ENCODE measurements at regions not wholly inside any gene's neighbourhood (a gene's known extent, or its start where the extent isn't known, plus 50 kb on each side); places are given as distances from the start of the nearest gene placed in this dataset.
A peak's percentile ranks its signal among the peaks of the same experiment; 100 is the strongest.
"Not testable (repeated sequence)": the region's sequence is repeated elsewhere in the genome, so short reads cannot be mapped to it uniquely, and the experiment has no call there.

GRCh38 chr1:224791362-224791941, 138.0 kb upstream of the DNAH14 start:
- no peak for DNase-seq (ENCODE audit: low spot score)

- DNase-seq (ENCODE audit: low spot score), result no peak
Measured at GRCh38 chr1:224795591-224795990, 133.9 kb upstream of the DNAH14 start.

DNA sequence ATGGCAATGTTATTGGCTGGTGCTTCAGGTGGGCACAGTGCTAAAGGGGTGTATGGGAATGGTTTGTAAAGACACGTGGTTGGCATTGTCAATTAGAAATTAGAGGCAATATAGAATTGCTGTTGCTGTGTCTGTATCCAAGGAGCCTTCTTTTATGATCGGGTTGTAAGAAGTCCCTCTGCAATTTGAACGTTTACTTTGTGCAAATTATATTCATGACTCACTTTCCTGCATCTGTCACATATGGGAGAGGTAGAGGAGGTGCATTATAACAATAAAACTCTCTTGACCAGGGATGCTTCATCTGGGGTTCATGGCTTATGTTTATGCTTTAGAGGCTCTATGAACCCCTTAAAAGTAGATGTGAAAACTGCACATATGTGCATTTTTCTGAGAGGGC, 130.4 kb upstream of the DNAH14 start:
- no peak for DNase-seq (ENCODE audit: low spot score)

- DNase-seq (ENCODE audit: low spot score), result peak; percentile 53
Measured at GRCh38 chr1:224800486-224801119, 128.9 kb upstream of the DNAH14 start.

- DNase-seq (ENCODE audit: low spot score), result no peak
Measured at GRCh38 chr1:224801844-224802490, 127.5 kb upstream of the DNAH14 start.

DNA sequence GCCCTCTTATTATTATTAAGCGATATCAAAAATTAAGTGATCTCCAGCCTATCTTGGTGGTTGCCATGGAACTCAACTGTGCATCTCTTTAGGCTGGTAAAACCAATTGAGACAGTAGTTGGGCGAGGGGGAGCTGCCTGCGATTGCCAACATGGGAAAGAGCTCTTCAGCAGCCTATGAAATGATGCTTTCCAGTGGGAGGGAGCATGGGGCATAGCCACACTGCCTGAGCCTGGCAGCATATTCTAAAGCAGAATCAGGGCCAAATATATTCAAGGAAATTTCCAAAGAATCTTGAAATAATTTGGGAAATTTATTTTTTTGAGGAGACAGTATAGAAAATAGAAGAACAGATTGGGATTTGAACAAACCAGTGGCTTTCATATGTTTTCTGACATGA, 126.9 kb upstream of the DNAH14 start:
- no peak for DNase-seq (ENCODE audit: low spot score)

- no peak for DNase-seq (ENCODE audit: low spot score)
Measured at GRCh38 chr1:224804220-224804619, 125.3 kb upstream of the DNAH14 start.

- DNase-seq (ENCODE audit: low spot score), result no peak
Measured at GRCh38 chr1:224805889-224806288, 123.6 kb upstream of the DNAH14 start.

DNA sequence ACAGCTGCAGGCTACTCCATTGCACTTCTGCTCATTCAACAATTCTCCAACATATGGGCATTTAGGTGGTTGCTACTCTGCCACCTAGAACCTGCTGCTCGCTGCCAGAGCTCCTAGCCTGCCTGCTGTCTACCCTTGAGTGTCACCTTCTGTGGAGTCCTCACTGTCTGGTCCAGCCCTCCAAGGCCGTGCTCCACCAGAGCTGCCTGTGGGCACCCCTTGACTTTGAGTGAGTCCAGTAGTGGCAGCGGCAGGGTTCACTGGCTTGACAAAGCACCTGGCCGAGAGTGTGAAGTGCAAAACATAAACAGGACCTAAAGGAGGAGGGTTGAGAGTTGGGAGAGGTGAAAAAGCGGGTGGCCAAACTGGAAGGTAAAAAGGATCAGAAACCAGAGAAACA, 120.3 kb upstream of the DNAH14 start:
- no peak for DNase-seq (ENCODE audit: low spot score)

DNA sequence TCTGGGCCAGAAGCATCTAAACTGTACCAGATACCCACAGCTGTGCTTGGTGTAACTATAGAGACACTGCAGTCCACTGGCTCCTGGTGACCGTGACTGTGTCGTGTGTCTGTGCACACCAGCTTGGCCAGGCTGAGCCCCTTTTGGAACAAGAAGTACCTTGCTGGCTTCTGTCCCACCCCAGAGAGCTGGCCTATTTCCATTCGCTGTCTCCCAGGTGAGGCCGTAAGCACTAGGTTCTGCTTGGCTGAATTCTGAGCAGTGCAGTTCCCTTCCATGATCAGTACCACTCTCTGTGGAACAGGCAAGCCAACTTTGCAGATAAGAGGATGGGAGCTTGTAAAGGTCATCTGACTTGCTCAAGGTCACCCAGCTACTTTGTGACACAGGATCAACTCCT, 119.9 kb upstream of the DNAH14 start:
- no peak for DNase-seq (ENCODE audit: low spot score)

- no peak for DNase-seq (ENCODE audit: low spot score)
Measured at GRCh38 chr1:224811564-224811963, 117.9 kb upstream of the DNAH14 start.

GRCh38 chr1:224815647-224816046, 113.8 kb upstream of the DNAH14 start:
- no peak for DNase-seq (ENCODE audit: low spot score)

DNA sequence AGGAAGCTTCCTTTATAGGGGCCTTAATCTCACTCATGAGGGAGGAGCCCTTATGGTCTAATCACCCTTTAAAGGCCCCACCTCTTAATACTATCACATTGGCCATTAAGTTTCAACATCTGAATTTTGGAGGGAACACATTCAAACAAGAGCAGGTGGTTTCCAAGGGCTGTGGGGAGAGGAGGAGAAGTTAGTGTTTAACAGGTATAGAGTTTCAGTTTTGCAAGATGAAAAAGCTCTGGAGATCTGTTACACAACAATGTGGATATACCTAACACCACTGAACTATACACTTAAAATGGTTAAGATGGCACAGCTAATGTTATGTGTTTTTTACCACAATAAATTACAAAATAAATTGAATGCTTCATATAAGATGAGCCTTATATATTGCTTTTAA, 113.4 kb upstream of the DNAH14 start:
- DNase-seq (ENCODE audit: low spot score), result no peak

DNA sequence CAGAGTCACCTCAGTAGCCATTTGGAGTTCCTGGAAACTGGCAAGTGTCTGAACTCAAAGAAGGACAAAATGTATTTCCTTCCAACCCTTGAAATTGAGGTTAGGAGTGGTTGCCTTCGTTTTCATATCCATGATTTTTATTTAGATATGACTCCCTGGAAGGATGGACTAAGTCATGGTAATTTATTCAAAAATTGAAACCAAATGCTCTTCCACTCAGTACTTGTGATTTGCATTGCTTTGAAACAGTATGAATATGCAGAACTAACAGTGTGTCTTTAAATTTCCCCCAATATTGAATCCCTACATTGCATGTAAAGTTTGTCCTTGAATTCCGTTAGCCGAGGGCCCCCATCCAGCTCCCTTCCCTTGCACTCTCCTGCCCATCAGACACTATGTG, 112.1 kb upstream of the DNAH14 start:
- no peak for DNase-seq (ENCODE audit: low spot score)

- DNase-seq (ENCODE audit: low spot score), result no peak
Measured at GRCh38 chr1:224819861-224820260, 109.6 kb upstream of the DNAH14 start.

- no peak for DNase-seq (ENCODE audit: low spot score)
Measured at GRCh38 chr1:224820341-224820740, 109.1 kb upstream of the DNAH14 start.

DNA sequence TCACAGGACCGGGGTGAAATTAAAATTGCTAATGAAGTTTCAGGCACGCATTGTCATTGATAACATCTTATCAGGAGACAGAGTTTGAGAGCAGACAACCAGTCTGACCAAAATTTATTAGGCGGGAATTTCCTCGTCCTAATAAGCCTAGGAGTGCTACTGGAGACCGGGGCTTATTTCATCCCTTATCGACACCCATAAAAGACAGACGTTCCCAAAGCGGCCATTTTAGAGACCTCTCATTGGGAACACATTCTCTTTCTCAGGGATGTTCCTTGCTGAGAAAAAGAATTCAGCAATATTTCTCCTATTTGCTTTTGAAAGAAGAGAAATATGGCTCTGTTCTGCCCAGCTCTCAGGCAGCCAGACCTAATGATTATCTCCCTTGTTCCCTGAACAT, 107.7 kb upstream of the DNAH14 start:
- not testable (repeated sequence) for DNase-seq (ENCODE audit: low spot score)

GRCh38 chr1:224825525-224826000, 103.9 kb upstream of the DNAH14 start:
- DNase-seq (ENCODE audit: low spot score), result no peak

DNA sequence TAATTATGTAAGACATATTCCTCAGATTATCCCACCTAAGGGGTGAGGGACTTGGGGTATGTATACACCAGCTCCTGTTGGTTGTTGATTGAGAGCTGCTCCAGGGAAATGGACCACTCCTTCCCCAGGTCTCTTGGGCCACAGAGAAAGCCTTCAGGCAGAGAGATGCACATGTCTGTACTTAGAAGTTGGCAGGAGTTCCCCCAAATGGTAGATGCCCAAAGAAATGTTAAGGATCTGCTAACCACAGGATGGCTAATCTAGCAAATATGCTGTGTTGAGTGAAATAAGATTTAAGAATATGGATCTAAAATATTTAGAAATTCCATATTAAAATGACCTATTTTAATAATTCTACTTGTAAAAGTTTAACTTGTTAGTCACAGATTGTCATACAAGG, 100.8 kb upstream of the DNAH14 start:
- DNase-seq (ENCODE audit: low spot score), result no peak

DNA sequence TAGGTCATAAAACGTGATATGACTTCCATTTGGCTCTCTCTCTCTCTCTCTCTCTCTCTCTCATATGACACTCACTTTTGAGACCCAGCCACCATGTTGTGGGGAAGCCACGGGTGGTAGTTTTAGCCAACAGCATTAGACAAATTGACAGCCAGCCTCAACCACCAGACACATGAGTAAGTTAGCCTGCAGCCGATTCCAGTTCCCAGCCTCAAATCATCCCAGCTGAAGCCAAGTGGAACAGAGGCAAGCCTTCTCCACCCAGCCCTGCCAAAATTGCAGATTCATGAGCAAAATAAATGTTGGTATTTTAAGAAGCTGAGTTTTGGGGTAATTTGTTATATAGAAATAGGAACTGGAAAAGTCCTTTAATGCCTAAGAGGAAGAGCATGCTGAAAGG, 98.0 kb upstream of the DNAH14 start:
- DNase-seq (ENCODE audit: low spot score), result no peak

- DNase-seq (ENCODE audit: low spot score), result not testable (repeated sequence)
Measured at GRCh38 chr1:224839648-224840300, 89.7 kb upstream of the DNAH14 start.

GRCh38 chr1:224841803-224842202, 87.7 kb upstream of the DNAH14 start:
- DNase-seq (ENCODE audit: low spot score), result not testable (repeated sequence)
